ENCODE measurements at regions not wholly inside any gene's neighbourhood (a gene's known extent, or its start where the extent isn't known, plus 50 kb on each side); places are given as distances from the start of the nearest gene placed in this dataset.

DNA sequence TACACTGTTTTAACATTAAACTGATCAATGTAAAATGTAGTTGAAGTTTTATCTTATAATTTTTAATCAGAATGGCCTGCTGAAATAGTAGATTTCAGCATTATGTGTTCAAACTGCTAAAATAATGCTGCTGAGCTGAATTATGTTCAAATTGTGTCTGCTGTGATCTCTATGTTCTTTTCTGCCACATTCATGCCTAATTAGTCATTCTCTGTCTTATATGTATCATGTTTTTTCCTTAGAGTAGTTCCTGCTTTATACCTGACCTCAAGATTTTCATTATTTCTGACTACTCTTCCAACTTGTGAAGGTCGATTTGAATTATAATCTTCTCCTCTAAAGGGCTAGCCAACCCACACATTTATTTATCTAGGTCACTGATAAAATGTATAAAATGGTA is 476.7 kb upstream of the EPHA7 start:
- CTCF ChIA-PET: no interaction called here
- intact Hi-C loops (cut with micrococcal nuclease; ENCODE audit: unreplicated experiment) (no loop called here), in situ Hi-C loops (cut with HindIII; ENCODE audit: low pct_unique_long_range_greater_than_20kb, low sequenced_read_pairs) (no loop called here)
- no peaks in the 10 kb centered on the region for H3K4me1 ChIP-seq (ENCODE audit: control insufficient read depth, insufficient read depth, low read length)
- DNase-seq (ENCODE audit: low read depth, low spot score) (no peak), ATAC-seq (no peak)
- H3K27ac ChIP-seq (ENCODE audit: low read length): no peak overlapping the region; the same call in 1 of the 2 replicates
- no TSS peak for BruUV-seq (replicated peaks)
- no peaks in the 10 kb centered on the region for H3K36me3 ChIP-seq (ENCODE audit: control insufficient read depth, insufficient read depth, low read length)
- TF ChIP-seq REST (IDR thresholded peaks at IDR 0.05; ENCODE audit: insufficient read depth in 1 of 2, low read depth in 2 of 2, low read length in 1 of 2) (no peak), TCF7L2 (IDR thresholded peaks at IDR 0.05; ENCODE audit: low read depth, low read length) (no peak), POLR2AphosphoS5 (IDR thresholded peaks at IDR 0.05; ENCODE audit: low read depth, low read length) (no peak), SIN3A (IDR thresholded peaks at IDR 0.05; ENCODE audit: borderline replicate concordance, insufficient read depth, low read depth, low read length) (no peak)
- TF ChIP-seq, protein P1, sequence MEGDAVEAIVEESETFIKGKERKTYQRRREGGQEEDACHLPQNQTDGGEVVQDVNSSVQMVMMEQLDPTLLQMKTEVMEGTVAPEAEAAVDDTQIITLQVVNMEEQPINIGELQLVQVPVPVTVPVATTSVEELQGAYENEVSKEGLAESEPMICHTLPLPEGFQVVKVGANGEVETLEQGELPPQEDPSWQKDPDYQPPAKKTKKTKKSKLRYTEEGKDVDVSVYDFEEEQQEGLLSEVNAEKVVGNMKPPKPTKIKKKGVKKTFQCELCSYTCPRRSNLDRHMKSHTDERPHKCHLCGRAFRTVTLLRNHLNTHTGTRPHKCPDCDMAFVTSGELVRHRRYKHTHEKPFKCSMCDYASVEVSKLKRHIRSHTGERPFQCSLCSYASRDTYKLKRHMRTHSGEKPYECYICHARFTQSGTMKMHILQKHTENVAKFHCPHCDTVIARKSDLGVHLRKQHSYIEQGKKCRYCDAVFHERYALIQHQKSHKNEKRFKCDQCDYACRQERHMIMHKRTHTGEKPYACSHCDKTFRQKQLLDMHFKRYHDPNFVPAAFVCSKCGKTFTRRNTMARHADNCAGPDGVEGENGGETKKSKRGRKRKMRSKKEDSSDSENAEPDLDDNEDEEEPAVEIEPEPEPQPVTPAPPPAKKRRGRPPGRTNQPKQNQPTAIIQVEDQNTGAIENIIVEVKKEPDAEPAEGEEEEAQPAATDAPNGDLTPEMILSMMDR (IDR thresholded peaks at IDR 0.05): no peak
- POLR2A ChIA-PET: no interaction called here
- no peaks in the 10 kb centered on the region for H3K27me3 ChIP-seq (ENCODE audit: control insufficient read depth, insufficient read depth, low read length)
- H3K9me3 ChIP-seq (ENCODE audit: control insufficient read depth, insufficient read depth, low read depth, low read length): no peaks in the 10 kb centered on the region
- H3K4me3 ChIP-seq (ENCODE audit: low read depth in 2 of 2, low read length in 2 of 2): no peak overlapping the region

DNA sequence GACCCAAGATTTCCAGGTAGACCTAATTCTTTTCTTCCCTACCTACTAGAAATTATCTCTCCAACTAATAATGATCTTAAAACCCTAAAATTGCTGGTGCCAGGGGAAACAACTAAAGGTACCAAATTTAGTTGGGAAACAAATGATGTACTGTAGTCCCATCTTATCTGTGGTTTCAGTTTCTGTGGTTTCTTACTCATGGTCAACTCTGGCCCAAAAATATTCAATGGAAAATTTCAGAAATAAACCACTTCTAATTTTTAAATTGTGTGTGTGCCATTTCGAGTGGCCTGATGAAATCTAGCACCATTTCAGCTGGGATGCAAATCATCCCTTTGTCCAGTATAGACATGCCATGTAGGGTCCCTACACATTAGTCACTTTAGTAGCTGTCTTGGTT is 475.2 kb upstream of the EPHA7 start:
- TF ChIP-seq REST (IDR thresholded peaks at IDR 0.05; ENCODE audit: insufficient read depth in 1 of 2, low read depth in 2 of 2, low read length in 1 of 2) (no peak), SIN3A (IDR thresholded peaks at IDR 0.05; ENCODE audit: borderline replicate concordance, insufficient read depth, low read depth, low read length) (no peak), TCF7L2 (IDR thresholded peaks at IDR 0.05; ENCODE audit: low read depth, low read length) (no peak), POLR2AphosphoS5 (IDR thresholded peaks at IDR 0.05; ENCODE audit: low read depth, low read length) (no peak)
- TF ChIP-seq, protein P1 (IDR thresholded peaks at IDR 0.05): no peak
- Histone ChIP-seq H3K36me3 (ENCODE audit: control insufficient read depth, insufficient read depth, low read length) (no peaks in the 10 kb centered on the region), H3K27me3 (ENCODE audit: control insufficient read depth, insufficient read depth, low read length) (no peaks in the 10 kb centered on the region), H3K27ac (ENCODE audit: low read length) (no peak overlapping the region), H3K4me1 (ENCODE audit: control insufficient read depth, insufficient read depth, low read length) (no peaks in the 10 kb centered on the region), H3K9me3 (ENCODE audit: control insufficient read depth, insufficient read depth, low read depth, low read length) (no peaks in the 10 kb centered on the region), H3K4me3 (ENCODE audit: low read depth in 2 of 2, low read length in 2 of 2) (no peak overlapping the region)
- intact Hi-C loops (cut with micrococcal nuclease; ENCODE audit: unreplicated experiment) (no loop called here), in situ Hi-C loops (cut with HindIII; ENCODE audit: low pct_unique_long_range_greater_than_20kb, low sequenced_read_pairs) (no loop called here)
- BruUV-seq (replicated peaks): no TSS peak
- POLR2A ChIA-PET: no interaction called here
- DNase-seq (ENCODE audit: low read depth, low spot score): no peak
- CTCF ChIA-PET: no interaction called here
- ATAC-seq: no peak
